OCI-LY1 (cell line): ENCODE measurements at regions not wholly inside any gene's neighbourhood (a gene's known extent, or its start where the extent isn't known, plus 50 kb on each side); places are given as distances from the start of the nearest gene placed in this dataset.

Experiments
- H2AFZ ChIP-seq: fragments of 200-600 bp; sonication (generic), shearing (Covaris generic); 2 replicates; pipeline ENCODE4 v1.6.0; 2014; ENCODE audit warnings: antibody characterized with exemption, mild to moderate bottlenecking, low read length
- H3F3A ChIP-seq: fragments of 200-600 bp; sonication (generic), shearing (Covaris generic); 2 replicates; pipeline ENCODE4 v1.6.0; 2014; ENCODE audit warnings: mild to moderate bottlenecking, antibody characterized with exemption, low read length, moderate library complexity; ENCODE audit not compliant: insufficient read depth
- H3K27ac ChIP-seq: fragments of 200-600 bp; sonication (generic); 2 replicates; pipeline ENCODE4 v1.5.1; 2014; ENCODE audit warnings: low read length, mixed run types, mild to moderate bottlenecking, low read depth; ENCODE audit not compliant: poor library complexity, severe bottlenecking
- H3K27me3 ChIP-seq: fragments of 200-600 bp; sonication (generic); 2 replicates; pipeline ENCODE4 v1.6.0; 2014; ENCODE audit warnings: antibody characterized with exemption, mild to moderate bottlenecking, low read length, moderate library complexity; ENCODE audit not compliant: insufficient read depth
- H3K36me3 ChIP-seq: fragments of 200-600 bp; sonication (generic); 2 replicates; pipeline ENCODE4 v1.6.1; 2014; ENCODE audit warnings: mild to moderate bottlenecking, antibody characterized with exemption, low read length, moderate library complexity, mixed read lengths; ENCODE audit not compliant: insufficient read depth
- H3K4me1 ChIP-seq: fragments of 200-600 bp; sonication (generic); 2 replicates; pipeline ENCODE4 v1.5.1; 2014; ENCODE audit warnings: mild to moderate bottlenecking, low read length, moderate library complexity; ENCODE audit not compliant: insufficient read depth, severe bottlenecking
- H3K4me2 ChIP-seq: fragments of 200-600 bp; sonication (generic), shearing (Covaris generic); 2 replicates; pipeline ENCODE4 v1.6.1; 2014; ENCODE audit warnings: low read length
- H3K4me3 ChIP-seq: fragments of 200-600 bp; sonication (generic); 2 replicates; pipeline ENCODE4 v1.5.1; 2014; ENCODE audit warnings: low read length, low read depth, mild to moderate bottlenecking, mixed read lengths; ENCODE audit not compliant: poor library complexity, severe bottlenecking
- H3K79me2 ChIP-seq: fragments of 200-600 bp; shearing (Covaris generic); 2 replicates; pipeline ENCODE4 v1.6.1; 2016; ENCODE audit warnings: mixed run types, low read length, mixed read lengths; ENCODE audit not compliant: insufficient read depth
- H3K9ac ChIP-seq: fragments of 200-600 bp; sonication (generic), shearing (Covaris generic); 2 replicates; pipeline ENCODE4 v1.6.1; 2014; ENCODE audit warnings: mild to moderate bottlenecking, low read length, mixed read lengths
- H3K9me2 ChIP-seq: fragments of 200-600 bp; sonication (generic), shearing (Covaris generic); 2 replicates; pipeline ENCODE4 v1.6.1; 2014; ENCODE audit warnings: low read depth, mild to moderate bottlenecking, low read length, mixed read lengths
- H3K9me3 ChIP-seq: fragments of 200-600 bp; shearing (Covaris generic); 2 replicates; pipeline ENCODE4 v1.6.1; 2014; ENCODE audit warnings: low read length, mixed read lengths
- H4K20me1 ChIP-seq: fragments of 200-600 bp; sonication (generic), shearing (Covaris generic); 2 replicates; pipeline ENCODE4 v1.6.0; 2016; ENCODE audit warnings: mild to moderate bottlenecking, low read length; ENCODE audit not compliant: insufficient read depth
- CTCF ChIP-seq: fragments of 200-600 bp; sonication (generic), shearing (Covaris generic); IDR thresholded peaks from 2 replicates; pipeline ENCODE4 v1.5.1; 2017; ENCODE audit warnings: mild to moderate bottlenecking, antibody characterized with exemption, low read length, moderate library complexity, mixed read lengths
- EZH2 ChIP-seq: fragments of 200-600 bp; sonication (generic), shearing (Covaris generic); IDR thresholded peaks from 2 replicates; pipeline ENCODE4 v1.8.0; 2017; ENCODE audit warnings: borderline replicate concordance, mixed run types, mild to moderate bottlenecking, antibody characterized with exemption, low read length, moderate library complexity, mixed read lengths

GRCh38 chr6:56382416-56382940 lies 135.1 kb upstream of the COL21A1 start:
- H3K36me3 ChIP-seq, result no peaks in the 10 kb centered on the region
- H3K9me2 ChIP-seq, result no peaks in the 10 kb centered on the region
- H3K9me3 ChIP-seq, result no peaks in the 10 kb centered on the region
- no peak overlapping the region for H3K27ac ChIP-seq
- no peaks in the 10 kb centered on the region for H4K20me1 ChIP-seq
- no peak overlapping the region for H3K4me2 ChIP-seq
- H3K27me3 ChIP-seq, result no peaks in the 10 kb centered on the region
- no peak overlapping the region for H3K4me3 ChIP-seq
- no peak overlapping the region for H2AFZ ChIP-seq
- TF ChIP-seq EZH2, result no peak
- no peaks in the 10 kb centered on the region for H3K4me1 ChIP-seq
- H3F3A ChIP-seq, result no peaks in the 10 kb centered on the region
- H3K9ac ChIP-seq, result no peak overlapping the region
- H3K79me2 ChIP-seq, result no peaks in the 10 kb centered on the region

GRCh38 chr6:56381801-56382251 lies 134.4 kb upstream of the COL21A1 start:
- H3F3A ChIP-seq, result no peaks in the 10 kb centered on the region
- H3K4me1 ChIP-seq, result no peaks in the 10 kb centered on the region
- no peaks in the 10 kb centered on the region for H3K9me2 ChIP-seq
- no peak overlapping the region for H3K27ac ChIP-seq
- H3K4me3 ChIP-seq, result no peak overlapping the region
- H3K9ac ChIP-seq, result no peak overlapping the region
- no peaks in the 10 kb centered on the region for H3K27me3 ChIP-seq
- no peak for TF ChIP-seq EZH2
- TF ChIP-seq CTCF, result no peak
- H4K20me1 ChIP-seq, result no peaks in the 10 kb centered on the region
- H3K9me3 ChIP-seq, result no peaks in the 10 kb centered on the region
- H3K79me2 ChIP-seq, result no peaks in the 10 kb centered on the region
- no peak overlapping the region for H2AFZ ChIP-seq
- no peaks in the 10 kb centered on the region for H3K36me3 ChIP-seq
- H3K4me2 ChIP-seq, result no peak overlapping the region

- no peaks in the 10 kb centered on the region for H4K20me1 ChIP-seq
- H3K9me2 ChIP-seq, result no peaks in the 10 kb centered on the region
- H2AFZ ChIP-seq, result no peak overlapping the region
- no peak overlapping the region for H3K4me2 ChIP-seq
- H3K9me3 ChIP-seq, result no peaks in the 10 kb centered on the region
- H3K27me3 ChIP-seq, result no peaks in the 10 kb centered on the region
- no peaks in the 10 kb centered on the region for H3K4me1 ChIP-seq
- H3K9ac ChIP-seq, result no peak overlapping the region
- no peak overlapping the region for H3K27ac ChIP-seq
- no peaks in the 10 kb centered on the region for H3F3A ChIP-seq
- H3K79me2 ChIP-seq, result no peaks in the 10 kb centered on the region
- no peaks in the 10 kb centered on the region for H3K36me3 ChIP-seq
- no peak overlapping the region for H3K4me3 ChIP-seq
- TF ChIP-seq EZH2 (no peak), CTCF (no peak)
Measured at GRCh38 chr6:56380476-56380875, 133.1 kb upstream of the COL21A1 start.

GRCh38 chr6:56378966-56379585 lies 131.7 kb upstream of the COL21A1 start:
- Histone ChIP-seq H2AFZ (no peak overlapping the region), H4K20me1 (no peaks in the 10 kb centered on the region), H3K9ac (no peak overlapping the region), H3F3A (no peaks in the 10 kb centered on the region), H3K9me3 (no peaks in the 10 kb centered on the region), H3K27me3 (no peaks in the 10 kb centered on the region), H3K4me2 (no peak overlapping the region), H3K9me2 (no peaks in the 10 kb centered on the region), H3K36me3 (no peaks in the 10 kb centered on the region), H3K4me3 (no peak overlapping the region), H3K4me1 (no peaks in the 10 kb centered on the region), H3K79me2 (no peaks in the 10 kb centered on the region), H3K27ac (no peak overlapping the region)
- TF ChIP-seq EZH2 (no peak), CTCF (no peak)
